Keratinocyte (primary cell): ENCODE measurements at regions not wholly inside any gene's neighbourhood (a gene's known extent, or its start where the extent isn't known, plus 50 kb on each side); places are given as distances from the start of the nearest gene placed in this dataset.

Source experiments
- DNase-seq: peaks from one replicate; pipeline ENCODE4 v3.0.0-alpha.2; 2011; ENCODE audit warnings: low read depth, missing footprints, low spot score
- FAIRE-seq: peaks from 2 replicates; lab custom pipeline; 2011; peaks lifted over from hg19 to GRCh38; lab: Jason Lieb, UNC
- H2AFZ ChIP-seq: 2 replicates; pipeline ENCODE4 v1.6.0; 2012; ENCODE audit warnings: low read length, control low read depth, inconsistent platforms; ENCODE audit not compliant: control insufficient read depth
- H3K27ac ChIP-seq: 2 replicates; pipeline ENCODE4 v1.5.1; 2011; ENCODE audit warnings: low read length; ENCODE audit not compliant: control insufficient read depth, insufficient read depth
- H3K27me3 ChIP-seq: 3 replicates; pipeline ENCODE4 v1.6.0; 2011; ENCODE audit warnings: low read length; ENCODE audit not compliant: control insufficient read depth, insufficient read depth; ENCODE audit errors: extremely low read depth
- H3K36me3 ChIP-seq, 2 experiments: 2 replicates in 1 of 2; 3 replicates in 1 of 2; pipeline ENCODE4 v1.5.1; 2011; ENCODE audit warnings: low read length in 2 of 2, mild to moderate bottlenecking in 1 of 2; ENCODE audit not compliant: control insufficient read depth in 2 of 2, insufficient read depth in 2 of 2; ENCODE audit errors: extremely low read depth in 1 of 2
- H3K4me1 ChIP-seq: 3 replicates; pipeline ENCODE4 v1.5.1; 2011; ENCODE audit warnings: low read length; ENCODE audit not compliant: control insufficient read depth, insufficient read depth; ENCODE audit errors: extremely low read depth
- H3K4me2 ChIP-seq: 3 replicates; pipeline ENCODE4 v1.6.0; 2011; ENCODE audit warnings: low read depth, low read length; ENCODE audit not compliant: control insufficient read depth, insufficient read depth; ENCODE audit errors: extremely low read depth
- H3K4me3 ChIP-seq, 3 experiments: fragments of 200-600 bp in 1 of 3; sonication (generic) in 1 of 3; 2 replicates in 2 of 3; 3 replicates in 1 of 3; pipeline ENCODE4 v1.5.1; 2011 to 2016; ENCODE audit warnings: low read length in 3 of 3, mild to moderate bottlenecking in 3 of 3, control low read depth in 2 of 3, inconsistent platforms in 1 of 3, low read depth in 1 of 3, mixed read lengths in 1 of 3, mixed run types in 1 of 3, moderate library complexity in 1 of 3; ENCODE audit not compliant: control insufficient read depth in 2 of 3, insufficient read depth in 2 of 3; ENCODE audit errors: extremely low read depth in 1 of 3
- H3K79me2 ChIP-seq: 2 replicates; pipeline ENCODE4 v1.6.0; 2012; ENCODE audit warnings: low read length; ENCODE audit not compliant: control insufficient read depth, insufficient read depth
- H3K9ac ChIP-seq: 3 replicates; pipeline ENCODE4 v1.6.0; 2011; ENCODE audit warnings: low read length; ENCODE audit not compliant: control insufficient read depth, insufficient read depth; ENCODE audit errors: extremely low read depth
- H3K9me1 ChIP-seq: 3 replicates; pipeline ENCODE4 v1.6.0; 2011; ENCODE audit warnings: low read length; ENCODE audit not compliant: control insufficient read depth, insufficient read depth; ENCODE audit errors: extremely low read depth
- H3K9me3 ChIP-seq: 2 replicates; pipeline ENCODE4 v1.5.1; 2012; ENCODE audit warnings: low read depth, low read length; ENCODE audit not compliant: control insufficient read depth
- H4K20me1 ChIP-seq: 3 replicates; pipeline ENCODE4 v1.6.0; 2011; ENCODE audit warnings: low read length; ENCODE audit not compliant: control insufficient read depth, insufficient read depth; ENCODE audit errors: extremely low read depth
- EZH2 ChIP-seq: IDR thresholded peaks from one replicate; pipeline ENCODE4 v1.6.1; 2012; ENCODE audit warnings: inconsistent platforms, mild to moderate bottlenecking, low read length, moderate library complexity
- dilution Hi-C: fragments of 300-500 bp; cut with MboI; formaldehyde crosslinking; loops from one replicate; pipeline ENCODE4 v1.7.0; 2020; ENCODE audit warnings: low sequenced_read_pairs; ENCODE audit not compliant: extremely low pct_ligation_motif_present
- TF ChIP-seq, protein P1 (sequence below), 3 experiments: IDR thresholded peaks in 1 of 3; conservative IDR thresholded peaks in 1 of 3; optimal IDR thresholded peaks in 1 of 3; 2 replicates in 2 of 3; 3 replicates in 1 of 3; pipeline versions ENCODE3 to v1.5.1; 2011; ENCODE audit warnings: low read length in 3 of 3, mild to moderate bottlenecking in 3 of 3, moderate library complexity in 2 of 3, control low read depth in 1 of 3, inconsistent platforms in 1 of 3; ENCODE audit not compliant: insufficient read depth in 2 of 3; ENCODE audit errors: extremely low read depth in 1 of 3

- no peak for TF ChIP-seq EZH2
- TF ChIP-seq, protein P1, sequence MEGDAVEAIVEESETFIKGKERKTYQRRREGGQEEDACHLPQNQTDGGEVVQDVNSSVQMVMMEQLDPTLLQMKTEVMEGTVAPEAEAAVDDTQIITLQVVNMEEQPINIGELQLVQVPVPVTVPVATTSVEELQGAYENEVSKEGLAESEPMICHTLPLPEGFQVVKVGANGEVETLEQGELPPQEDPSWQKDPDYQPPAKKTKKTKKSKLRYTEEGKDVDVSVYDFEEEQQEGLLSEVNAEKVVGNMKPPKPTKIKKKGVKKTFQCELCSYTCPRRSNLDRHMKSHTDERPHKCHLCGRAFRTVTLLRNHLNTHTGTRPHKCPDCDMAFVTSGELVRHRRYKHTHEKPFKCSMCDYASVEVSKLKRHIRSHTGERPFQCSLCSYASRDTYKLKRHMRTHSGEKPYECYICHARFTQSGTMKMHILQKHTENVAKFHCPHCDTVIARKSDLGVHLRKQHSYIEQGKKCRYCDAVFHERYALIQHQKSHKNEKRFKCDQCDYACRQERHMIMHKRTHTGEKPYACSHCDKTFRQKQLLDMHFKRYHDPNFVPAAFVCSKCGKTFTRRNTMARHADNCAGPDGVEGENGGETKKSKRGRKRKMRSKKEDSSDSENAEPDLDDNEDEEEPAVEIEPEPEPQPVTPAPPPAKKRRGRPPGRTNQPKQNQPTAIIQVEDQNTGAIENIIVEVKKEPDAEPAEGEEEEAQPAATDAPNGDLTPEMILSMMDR (optimal IDR thresholded peaks at IDR 0.05 in 1 of 3, IDR thresholded peaks at IDR 0.05 in 1 of 3, conservative IDR thresholded peaks at IDR 0.05 in 1 of 3; ENCODE audit: extremely low read depth in 1 of 3, insufficient read depth in 2 of 3, low read length in 3 of 3), result no peak
- dilution Hi-C loops, result no loop called here
Observed at GRCh38 chr12:112597986-112598385, 179.2 kb downstream of the PTPN11 start.

GRCh38 chr12:112598626-112599025 lies 179.9 kb downstream of the PTPN11 start:
- Histone ChIP-seq H3K4me1 (no peaks in the 10 kb centered on the region), H4K20me1 (no peaks in the 10 kb centered on the region), H3K4me3 (no peak overlapping the region), H3K36me3 (no peaks in the 10 kb centered on the region), H3K9me1 (no peaks in the 10 kb centered on the region), H3K9ac (no peak overlapping the region), H3K9me3 (no peaks in the 10 kb centered on the region), H3K79me2 (no peaks in the 10 kb centered on the region), H3K27ac (no peak overlapping the region), H3K4me2 (no peak overlapping the region), H2AFZ (no peak overlapping the region), H3K27me3 (no peaks in the 10 kb centered on the region)
- no peak for FAIRE-seq
- no peak for DNase-seq
- dilution Hi-C loops, result no loop called here
- TF ChIP-seq EZH2, result no peak
- TF ChIP-seq, protein P1 (optimal IDR thresholded peaks at IDR 0.05 in 1 of 3, IDR thresholded peaks at IDR 0.05 in 1 of 3, conservative IDR thresholded peaks at IDR 0.05 in 1 of 3; ENCODE audit: extremely low read depth in 1 of 3, insufficient read depth in 2 of 3, low read length in 3 of 3), result no peak

More at GRCh38 chr12:112597986-112598385, 179.2 kb downstream of the PTPN11 start:
- no peak overlapping the region for H3K27ac ChIP-seq
- no peaks in the 10 kb centered on the region for H4K20me1 ChIP-seq
- DNase-seq, result no peak
- H3K36me3 ChIP-seq, result no peaks in the 10 kb centered on the region
- H3K9ac ChIP-seq, result no peak overlapping the region
- H3K4me1 ChIP-seq, result no peaks in the 10 kb centered on the region
- no peaks in the 10 kb centered on the region for H3K9me3 ChIP-seq
- H3K4me2 ChIP-seq, result no peak overlapping the region
- H3K27me3 ChIP-seq, result no peaks in the 10 kb centered on the region
- no peak overlapping the region for H2AFZ ChIP-seq
- H3K4me3 ChIP-seq, result no peak overlapping the region
- H3K79me2 ChIP-seq, result no peaks in the 10 kb centered on the region
- H3K9me1 ChIP-seq, result no peaks in the 10 kb centered on the region
- FAIRE-seq, result no peak
